ENCODE measurements at regions not wholly inside any gene's neighbourhood (a gene's known extent, or its start where the extent isn't known, plus 50 kb on each side); places are given as distances from the start of the nearest gene placed in this dataset.
"Not testable (repeated sequence)": the region's sequence is repeated elsewhere in the genome, so short reads cannot be mapped to it uniquely, and the experiment has no call there.

- no peak for DNase-seq
Measured at GRCh38 chr4:3936184-3936583, 170.0 kb downstream of the ADRA2C start.

GRCh38 chr4:3937849-3938562, 171.8 kb downstream of the ADRA2C start:
- DNase-seq: not testable (repeated sequence)

GRCh38 chr4:3938676-3939075, 172.5 kb downstream of the ADRA2C start:
- not testable (repeated sequence) for DNase-seq

GRCh38 chr4:3939954-3940591, 173.9 kb downstream of the ADRA2C start:
- DNase-seq: not testable (repeated sequence)

- not testable (repeated sequence) for DNase-seq
Measured at GRCh38 chr4:3941735-3942522, 175.7 kb downstream of the ADRA2C start.

GRCh38 chr4:3942569-3942971, 176.4 kb downstream of the ADRA2C start:
- DNase-seq: not testable (repeated sequence)

GRCh38 chr4:3943051-3943450, 176.9 kb downstream of the ADRA2C start:
- not testable (repeated sequence) for DNase-seq

GRCh38 chr4:3945511-3946290, 179.5 kb downstream of the ADRA2C start:
- DNase-seq: no peak

- not testable (repeated sequence) for DNase-seq
Measured at GRCh38 chr4:3946553-3946952, 180.4 kb downstream of the ADRA2C start.

- not testable (repeated sequence) for DNase-seq
Measured at GRCh38 chr4:3947761-3948160, 181.6 kb downstream of the ADRA2C start.

GRCh38 chr4:3948210-3948609, 182.0 kb downstream of the ADRA2C start:
- not testable (repeated sequence) for DNase-seq

- not testable (repeated sequence) for DNase-seq
Measured at GRCh38 chr4:3949916-3950315, 183.7 kb downstream of the ADRA2C start.

GRCh38 chr4:3952443-3953139, 186.4 kb downstream of the ADRA2C start:
- DNase-seq: not testable (repeated sequence)

GRCh38 chr4:3953140-3953489, 186.9 kb downstream of the ADRA2C start:
- DNase-seq: not testable (repeated sequence)

GRCh38 chr4:3954540-3955320, 188.5 kb downstream of the ADRA2C start:
- peak; percentile 82 for DNase-seq

- DNase-seq: peak; percentile 98
Measured at GRCh38 chr4:3955321-3956164, 189.4 kb downstream of the ADRA2C start.

- DNase-seq: not testable (repeated sequence)
Measured at GRCh38 chr4:3956165-3956867, 190.1 kb downstream of the ADRA2C start.

- not testable (repeated sequence) for DNase-seq
Measured at GRCh38 chr4:3961091-3961672, 195.0 kb downstream of the ADRA2C start.

GRCh38 chr4:3964572-3965278, 198.5 kb downstream of the ADRA2C start:
- DNase-seq: not testable (repeated sequence)

Data from activated CD8-positive, alpha-beta memory T cell treated with anti-CD3 and anti-CD28 coated beads, Interleukin-2, amount 50 U/mL, for 48 hours (primary cell).